PFSK-1 (cell line): ENCODE measurements at regions not wholly inside any gene's neighbourhood (a gene's known extent, or its start where the extent isn't known, plus 50 kb on each side); places are given as distances from the start of the nearest gene placed in this dataset.

ENCODE experiments used
- FOXP2 ChIP-seq: optimal IDR thresholded peaks from 2 replicates; pipeline ENCODE3; 2011; ENCODE audit warnings: borderline replicate concordance, control low read depth, inconsistent platforms; ENCODE audit not compliant: insufficient read depth; ENCODE audit errors: extremely low read length, extremely low read depth
- POLR2AphosphoS5 ChIP-seq: IDR thresholded peaks from 2 replicates; pipeline ENCODE4 v1.6.1; 2012; ENCODE audit warnings: low read depth, mild to moderate bottlenecking, control low read depth, low read length, moderate library complexity
- REST ChIP-seq, 2 experiments: IDR thresholded peaks; 2 replicates each; pipeline versions ENCODE4 v1.6.1 to v1.8.0; 2011 to 2012; ENCODE audit warnings: low read depth in 2 of 2, low read length in 2 of 2, control low read depth in 1 of 2, inconsistent platforms in 1 of 2, mild to moderate bottlenecking in 1 of 2, moderate library complexity in 1 of 2; ENCODE audit not compliant: insufficient read depth in 1 of 2
- SIN3A ChIP-seq: IDR thresholded peaks from 2 replicates; pipeline ENCODE4 v1.6.1; 2012; ENCODE audit warnings: mild to moderate bottlenecking, low read length, moderate library complexity, borderline replicate concordance; ENCODE audit not compliant: insufficient read depth
- TAF1 ChIP-seq: IDR thresholded peaks from 2 replicates; pipeline ENCODE4 v1.6.1; 2012; ENCODE audit warnings: low read length, control low read depth, borderline replicate concordance; ENCODE audit not compliant: insufficient read depth

DNA sequence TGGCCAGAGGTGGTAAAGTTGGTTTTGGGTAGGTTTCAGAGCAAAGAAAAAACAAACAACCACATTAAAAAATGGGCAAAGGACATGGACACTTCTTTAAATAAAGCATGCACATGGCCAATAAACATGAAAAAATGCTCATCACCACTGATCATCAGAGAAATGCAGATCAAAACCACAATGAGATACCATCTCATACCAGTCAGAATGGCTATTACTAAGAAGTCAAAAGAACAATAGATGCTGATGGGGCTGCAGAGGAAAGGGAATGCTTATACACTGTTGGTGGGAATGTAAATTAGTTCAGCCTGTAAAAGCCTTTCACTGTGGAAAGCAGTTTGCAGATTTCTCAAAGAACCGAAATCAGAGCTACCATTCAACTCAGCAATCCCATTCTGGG lies 598.4 kb upstream of the SOX9 start:
- no peak for TF ChIP-seq TAF1
- TF ChIP-seq POLR2AphosphoS5 = no peak
- no peak for TF ChIP-seq SIN3A
- TF ChIP-seq REST (IDR thresholded peaks at IDR 0.05; ENCODE audit: insufficient read depth in 1 of 2, low read depth in 2 of 2, low read length in 2 of 2) = no peak
- no peak for TF ChIP-seq FOXP2
